ENCODE measurements at regions not wholly inside any gene's neighbourhood (a gene's known extent, or its start where the extent isn't known, plus 50 kb on each side); places are given as distances from the start of the nearest gene placed in this dataset.

DNA sequence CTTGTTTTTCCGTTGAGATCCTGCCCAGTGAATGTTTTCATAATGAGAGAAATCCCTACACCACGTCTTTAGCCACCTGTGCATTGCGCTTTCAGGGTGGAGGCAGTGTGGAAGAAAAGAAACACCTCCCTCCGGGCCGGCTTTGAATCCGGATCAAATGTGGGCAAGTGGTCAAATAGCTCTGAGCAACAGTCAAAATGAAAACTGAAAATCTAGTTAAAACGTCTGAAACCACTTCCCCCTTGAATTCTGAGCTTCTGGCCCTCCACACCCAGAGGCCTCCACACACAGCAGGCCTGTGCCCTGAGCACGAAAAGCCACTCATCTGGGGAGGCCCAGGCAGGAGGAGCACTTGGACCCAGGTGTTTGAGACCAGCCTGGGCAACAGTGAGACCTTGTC, 263.6 kb upstream of the SALL3 start (continued):
- TF ChIP-seq, protein P1, sequence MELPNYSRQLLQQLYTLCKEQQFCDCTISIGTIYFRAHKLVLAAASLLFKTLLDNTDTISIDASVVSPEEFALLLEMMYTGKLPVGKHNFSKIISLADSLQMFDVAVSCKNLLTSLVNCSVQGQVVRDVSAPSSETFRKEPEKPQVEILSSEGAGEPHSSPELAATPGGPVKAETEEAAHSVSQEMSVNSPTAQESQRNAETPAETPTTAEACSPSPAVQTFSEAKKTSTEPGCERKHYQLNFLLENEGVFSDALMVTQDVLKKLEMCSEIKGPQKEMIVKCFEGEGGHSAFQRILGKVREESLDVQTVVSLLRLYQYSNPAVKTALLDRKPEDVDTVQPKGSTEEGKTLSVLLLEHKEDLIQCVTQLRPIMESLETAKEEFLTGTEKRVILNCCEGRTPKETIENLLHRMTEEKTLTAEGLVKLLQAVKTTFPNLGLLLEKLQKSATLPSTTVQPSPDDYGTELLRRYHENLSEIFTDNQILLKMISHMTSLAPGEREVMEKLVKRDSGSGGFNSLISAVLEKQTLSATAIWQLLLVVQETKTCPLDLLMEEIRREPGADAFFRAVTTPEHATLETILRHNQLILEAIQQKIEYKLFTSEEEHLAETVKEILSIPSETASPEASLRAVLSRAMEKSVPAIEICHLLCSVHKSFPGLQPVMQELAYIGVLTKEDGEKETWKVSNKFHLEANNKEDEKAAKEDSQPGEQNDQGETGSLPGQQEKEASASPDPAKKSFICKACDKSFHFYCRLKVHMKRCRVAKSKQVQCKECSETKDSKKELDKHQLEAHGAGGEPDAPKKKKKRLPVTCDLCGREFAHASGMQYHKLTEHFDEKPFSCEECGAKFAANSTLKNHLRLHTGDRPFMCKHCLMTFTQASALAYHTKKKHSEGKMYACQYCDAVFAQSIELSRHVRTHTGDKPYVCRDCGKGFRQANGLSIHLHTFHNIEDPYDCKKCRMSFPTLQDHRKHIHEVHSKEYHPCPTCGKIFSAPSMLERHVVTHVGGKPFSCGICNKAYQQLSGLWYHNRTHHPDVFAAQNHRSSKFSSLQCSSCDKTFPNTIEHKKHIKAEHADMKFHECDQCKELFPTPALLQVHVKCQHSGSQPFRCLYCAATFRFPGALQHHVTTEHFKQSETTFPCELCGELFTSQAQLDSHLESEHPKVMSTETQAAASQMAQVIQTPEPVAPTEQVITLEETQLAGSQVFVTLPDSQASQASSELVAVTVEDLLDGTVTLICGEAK (IDR thresholded peaks at IDR 0.05) = no peak
- TF ChIP-seq, protein P1 (CRISPR knock-in tag; IDR thresholded peaks at IDR 0.05) = no peak
- no peak for TF ChIP-seq TBX3 (IDR thresholded peaks at IDR 0.05; ENCODE audit: borderline replicate concordance)
- no peak for TF ChIP-seq ADNP (CRISPR knock-in tag; IDR thresholded peaks at IDR 0.05)
- TF ChIP-seq, protein P2, sequence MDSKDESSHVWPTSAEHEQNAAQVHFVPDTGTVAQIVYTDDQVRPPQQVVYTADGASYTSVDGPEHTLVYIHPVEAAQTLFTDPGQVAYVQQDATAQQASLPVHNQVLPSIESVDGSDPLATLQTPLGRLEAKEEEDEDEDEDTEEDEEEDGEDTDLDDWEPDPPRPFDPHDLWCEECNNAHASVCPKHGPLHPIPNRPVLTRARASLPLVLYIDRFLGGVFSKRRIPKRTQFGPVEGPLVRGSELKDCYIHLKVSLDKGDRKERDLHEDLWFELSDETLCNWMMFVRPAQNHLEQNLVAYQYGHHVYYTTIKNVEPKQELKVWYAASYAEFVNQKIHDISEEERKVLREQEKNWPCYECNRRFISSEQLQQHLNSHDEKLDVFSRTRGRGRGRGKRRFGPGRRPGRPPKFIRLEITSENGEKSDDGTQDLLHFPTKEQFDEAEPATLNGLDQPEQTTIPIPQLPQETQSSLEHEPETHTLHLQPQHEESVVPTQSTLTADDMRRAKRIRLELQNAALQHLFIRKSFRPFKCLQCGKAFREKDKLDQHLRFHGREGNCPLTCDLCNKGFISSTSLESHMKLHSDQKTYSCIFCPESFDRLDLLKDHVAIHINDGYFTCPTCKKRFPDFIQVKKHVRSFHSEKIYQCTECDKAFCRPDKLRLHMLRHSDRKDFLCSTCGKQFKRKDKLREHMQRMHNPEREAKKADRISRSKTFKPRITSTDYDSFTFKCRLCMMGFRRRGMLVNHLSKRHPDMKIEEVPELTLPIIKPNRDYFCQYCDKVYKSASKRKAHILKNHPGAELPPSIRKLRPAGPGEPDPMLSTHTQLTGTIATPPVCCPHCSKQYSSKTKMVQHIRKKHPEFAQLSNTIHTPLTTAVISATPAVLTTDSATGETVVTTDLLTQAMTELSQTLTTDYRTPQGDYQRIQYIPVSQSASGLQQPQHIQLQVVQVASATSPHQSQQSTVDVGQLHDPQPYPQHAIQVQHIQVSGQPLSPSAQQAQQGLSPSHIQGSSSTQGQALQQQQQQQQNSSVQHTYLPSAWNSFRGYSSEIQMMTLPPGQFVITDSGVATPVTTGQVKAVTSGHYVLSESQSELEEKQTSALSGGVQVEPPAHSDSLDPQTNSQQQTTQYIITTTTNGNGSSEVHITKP (CRISPR knock-in tag; IDR thresholded peaks at IDR 0.05; ENCODE audit: low read depth) = no peak
- TF ChIP-seq ZNF614 (CRISPR knock-in tag; IDR thresholded peaks at IDR 0.05; ENCODE audit: borderline replicate concordance) = no peak

Data from HepG2 (cell line).